GM19468 (cell line): ENCODE measurements at regions not wholly inside any gene's neighbourhood (a gene's known extent, or its start where the extent isn't known, plus 50 kb on each side); places are given as distances from the start of the nearest gene placed in this dataset.
"Not testable (repeated sequence)": the region's sequence is repeated elsewhere in the genome, so short reads cannot be mapped to it uniquely, and the experiment has no call there.

ENCODE experiments used
- ATAC-seq: cut with Tn5 transposase; IDR thresholded peaks from one replicate; pipeline ENCODE4 v1.9.1; 2021; ENCODE audit warnings: mild to moderate bottlenecking, moderate library complexity, moderate number of reproducible peaks; ENCODE audit not compliant: unreplicated experiment; ENCODE audit errors: extremely low read depth

- ATAC-seq: no peak
Measured at GRCh38 chr14:22492622-22493542, 96.1 kb downstream of the DAD1 start.

GRCh38 chr14:22491683-22492621 is 97.1 kb downstream of the DAD1 start:
- no peak for ATAC-seq

- ATAC-seq: not testable (repeated sequence)
Measured at GRCh38 chr14:22491053-22491452, 98.0 kb downstream of the DAD1 start.

- no peak for ATAC-seq
Measured at GRCh38 chr14:22489957-22490950, 98.8 kb downstream of the DAD1 start.

- no peak for ATAC-seq
Measured at GRCh38 chr14:22489244-22489545, 99.8 kb downstream of the DAD1 start.

GRCh38 chr14:22488522-22489243 is 100.3 kb downstream of the DAD1 start:
- peak; percentile 19 for ATAC-seq

- ATAC-seq: no peak
Measured at GRCh38 chr14:22487941-22488340, 101.1 kb downstream of the DAD1 start.

- ATAC-seq: no peak
Measured at GRCh38 chr14:22487401-22487800, 101.6 kb downstream of the DAD1 start.

GRCh38 chr14:22486675-22487074 is 102.3 kb downstream of the DAD1 start:
- no peak for ATAC-seq

GRCh38 chr14:22485649-22486048 is 103.4 kb downstream of the DAD1 start:
- ATAC-seq: no peak

- ATAC-seq: no peak
Measured at GRCh38 chr14:22485178-22485577, 103.8 kb downstream of the DAD1 start.

GRCh38 chr14:22484632-22485031 is 104.4 kb downstream of the DAD1 start:
- no peak for ATAC-seq

GRCh38 chr14:22483863-22484593 is 105.0 kb downstream of the DAD1 start:
- ATAC-seq: no peak

GRCh38 chr14:22482782-22483553 is 106.1 kb downstream of the DAD1 start:
- no peak for ATAC-seq

GRCh38 chr14:22482085-22482694 is 106.8 kb downstream of the DAD1 start:
- ATAC-seq: no peak

- no peak for ATAC-seq
Measured at GRCh38 chr14:22481546-22481945, 107.5 kb downstream of the DAD1 start.

GRCh38 chr14:22479776-22480464 is 109.1 kb downstream of the DAD1 start:
- no peak for ATAC-seq
